GM12874 (cell line): ENCODE measurements at regions not wholly inside any gene's neighbourhood (a gene's known extent, or its start where the extent isn't known, plus 50 kb on each side); places are given as distances from the start of the nearest gene placed in this dataset.

Source experiments
- CTCF ChIP-seq: IDR thresholded peaks from 2 replicates; pipeline ENCODE4 v1.5.1; 2011; ENCODE audit warnings: low read depth, mild to moderate bottlenecking, control low read depth, low read length, moderate library complexity; ENCODE audit not compliant: insufficient read depth

- TF ChIP-seq CTCF, result no peak
Measured at GRCh38 chr9:7338586-7339281, 460.8 kb downstream of the DMAC1 start.

DNA sequence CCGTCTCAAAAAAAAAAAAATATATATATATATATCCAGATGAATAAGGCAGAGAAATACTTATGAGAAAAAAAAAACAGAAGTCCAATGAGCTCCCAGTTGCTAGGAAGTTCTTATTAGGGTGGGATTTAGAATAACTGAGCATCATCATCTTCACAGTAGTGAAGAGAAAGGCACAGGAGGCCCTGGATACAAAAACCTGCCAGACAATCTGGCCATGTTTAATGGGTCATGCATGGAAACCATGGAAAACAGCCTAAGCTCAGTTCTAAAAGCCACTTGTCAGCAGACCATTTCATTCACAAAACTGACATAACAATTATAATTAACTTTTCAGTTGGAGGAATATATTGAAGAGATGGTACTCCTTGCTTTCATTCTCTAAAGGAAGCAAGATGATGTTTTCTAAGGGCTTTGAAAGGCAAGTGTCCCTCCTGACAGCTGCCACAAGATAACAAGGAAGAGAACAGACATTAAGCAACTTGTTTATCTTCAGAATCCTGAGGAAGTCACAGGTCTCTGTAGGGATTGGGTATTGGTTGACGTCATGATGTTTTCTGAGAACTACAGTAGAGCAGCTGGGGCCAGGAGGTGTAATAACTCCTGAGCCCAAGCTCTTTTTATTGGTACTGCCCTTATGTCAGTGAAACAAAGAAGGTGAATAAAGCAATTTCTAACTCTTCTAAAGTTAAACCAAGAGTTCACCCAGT, 463.1 kb downstream of the DMAC1 start:
- TF ChIP-seq CTCF, result no peak

DNA sequence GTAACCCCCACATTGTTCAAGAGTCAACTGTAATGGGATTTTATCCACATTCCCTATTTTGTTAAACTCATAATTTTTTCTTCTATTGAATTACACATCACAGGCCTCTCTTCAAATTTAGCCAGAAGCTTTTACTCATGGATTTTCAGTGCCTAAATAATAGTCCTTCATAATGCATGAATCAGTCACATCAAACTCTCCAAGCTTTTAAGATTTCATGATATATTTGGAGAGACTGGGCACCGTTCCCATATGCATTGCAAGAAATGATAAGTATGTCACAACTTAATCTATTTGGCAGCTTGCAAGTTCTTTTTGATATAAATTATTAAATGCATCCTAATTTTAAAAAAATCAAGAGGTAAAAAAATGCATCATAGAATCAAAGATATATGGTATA, 465.9 kb downstream of the DMAC1 start:
- no peak for TF ChIP-seq CTCF

DNA sequence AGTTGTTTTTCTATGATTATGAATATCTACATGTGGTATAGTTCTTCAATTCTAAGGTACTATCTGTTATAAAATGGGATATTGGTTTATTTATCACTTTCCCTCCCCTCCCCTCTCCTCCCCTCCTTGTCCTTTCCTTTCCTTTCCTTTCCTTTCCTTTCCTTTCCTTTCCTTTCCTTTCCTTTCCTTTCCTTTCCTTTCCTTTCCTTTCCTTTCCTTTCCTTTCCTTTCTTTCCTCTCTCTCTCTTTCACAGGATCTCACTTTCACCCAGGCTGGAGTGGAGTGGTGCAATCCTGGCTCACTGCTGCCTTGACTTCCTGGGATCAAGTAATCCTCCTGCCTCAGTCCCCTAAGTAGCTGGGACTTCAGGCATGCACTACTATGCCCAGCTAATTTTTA, 466.8 kb downstream of the DMAC1 start:
- no peak for TF ChIP-seq CTCF

GRCh38 chr9:7328453-7328852, 471.1 kb downstream of the DMAC1 start:
- TF ChIP-seq CTCF, result no peak

GRCh38 chr9:7325995-7326394, 473.6 kb downstream of the DMAC1 start:
- TF ChIP-seq CTCF, result no peak

GRCh38 chr9:7324152-7324598, 475.4 kb downstream of the DMAC1 start:
- no peak for TF ChIP-seq CTCF
